Common myeloid progenitor, CD34-positive (primary cell): ENCODE measurements at regions not wholly inside any gene's neighbourhood (a gene's known extent, or its start where the extent isn't known, plus 50 kb on each side); places are given as distances from the start of the nearest gene placed in this dataset.

Experiments used
- CTCF ChIA-PET: fragments of 350-600 bp; sonication (Branson Sonifier 250); formaldehyde crosslinking; loops from one replicate; lab custom pipeline; 2021; ENCODE audit warnings: antibody characterized with exemption; lab: Charles Lee
- POLR2A ChIA-PET: fragments of 350-600 bp; sonication (Branson Sonifier 250); formaldehyde crosslinking; loops from one replicate; lab custom pipeline; 2021; ENCODE audit warnings: antibody characterized with exemption; lab: Charles Lee
- DNase-seq, 3 donors: peaks; one replicate each; pipeline versions ENCODE4 v3.0.0 to v3.0.0-alpha.2; 2013
- H3K27ac ChIP-seq, 2 experiments: 1 replicate in 1 of 2; 2 replicates in 1 of 2; pipeline ENCODE4 v1.7.0; 2013; ENCODE audit warnings: inconsistent platforms in 2 of 2, low read length in 2 of 2, mild to moderate bottlenecking in 2 of 2, low read depth in 1 of 2, moderate library complexity in 1 of 2; ENCODE audit not compliant: severe bottlenecking in 2 of 2, insufficient read depth in 1 of 2, poor library complexity in 1 of 2
- H3K27me3 ChIP-seq, 5 experiments: replicated peaks in 2 of 5; 1 replicate in 3 of 5; 2 replicates in 2 of 5; pipeline versions ENCODE4 v1.6.1 to v1.7.0; 2013; ENCODE audit warnings: low read length in 4 of 5, mild to moderate bottlenecking in 2 of 5, moderate library complexity in 2 of 5, inconsistent platforms in 1 of 5; ENCODE audit not compliant: insufficient read depth in 5 of 5, control insufficient read depth in 4 of 5
- H3K36me3 ChIP-seq, 4 experiments: 1 replicate in 2 of 4; 2 replicates in 2 of 4; pipeline versions ENCODE4 v1.6.1 to v1.7.0; 2013; ENCODE audit warnings: low read length in 3 of 4, control low read depth in 1 of 4, mild to moderate bottlenecking in 1 of 4; ENCODE audit not compliant: control insufficient read depth in 4 of 4, insufficient read depth in 4 of 4
- H3K4me1 ChIP-seq, 4 experiments: 1 replicate in 3 of 4; 2 replicates in 1 of 4; pipeline versions ENCODE4 v1.6.1 to v1.7.1; 2013; ENCODE audit warnings: low read length in 3 of 4, mild to moderate bottlenecking in 3 of 4, control low read depth in 1 of 4, inconsistent platforms in 1 of 4, moderate library complexity in 1 of 4; ENCODE audit not compliant: control insufficient read depth in 4 of 4, insufficient read depth in 4 of 4; ENCODE audit errors: control extremely low read depth in 1 of 4
- H3K4me3 ChIP-seq, 7 experiments: 1 replicate in 4 of 7; 2 replicates in 3 of 7; pipeline versions ENCODE4 v1.5.1 to v1.7.0; 2013; ENCODE audit warnings: mild to moderate bottlenecking in 7 of 7, low read length in 6 of 7, moderate library complexity in 6 of 7, inconsistent platforms in 2 of 7, low read depth in 2 of 7, control low read depth in 1 of 7; ENCODE audit not compliant: insufficient read depth in 4 of 7, control insufficient read depth in 1 of 7; ENCODE audit errors: extremely low read depth in 1 of 7
- H3K9me3 ChIP-seq, 5 experiments: 1 replicate in 4 of 5; 2 replicates in 1 of 5; pipeline versions ENCODE4 v1.6.1 to v1.7.1; 2013; ENCODE audit warnings: low read length in 4 of 5, mild to moderate bottlenecking in 2 of 5, inconsistent platforms in 1 of 5, low read depth in 1 of 5, moderate library complexity in 1 of 5; ENCODE audit not compliant: control insufficient read depth in 4 of 5, insufficient read depth in 2 of 5; ENCODE audit errors: control extremely low read depth in 1 of 5
- WGBS: methylation state at CpG from one replicate; pipeline ENCODE4 v1.1.5; 2013; ENCODE audit not compliant: insufficient coverage; 5-methylcytosine and 5-hydroxymethylcytosine counted together

GRCh38 chr2:181781078-181781786 lies 100.9 kb upstream of the NEUROD1 start:
- no peaks in the 10 kb centered on the region for H3K9me3 ChIP-seq
- ChIA-PET POLR2A (no interaction called here), CTCF (interaction anchor here (2.2 kb wide), 1 partner anchor 10 kb away, joined by 6 read pairs; no protein-coding TSS in a partner anchor)
- peak in 2 of 3 donors; percentile 76 to 84 for DNase-seq
- peaks cover 0 to 25% (median 19%) of the 10 kb centered on the region in 4 experiments for H3K4me1 ChIP-seq
- H3K27me3 ChIP-seq = no peaks in the 10 kb centered on the region
- H3K4me3 ChIP-seq = no peak overlapping the region
- H3K27ac ChIP-seq = no peak overlapping the region
- H3K36me3 ChIP-seq = no peaks in the 10 kb centered on the region

GRCh38 chr2:181782660-181783059 lies 102.3 kb upstream of the NEUROD1 start:
- Histone ChIP-seq H3K27ac (no peak overlapping the region), H3K4me3 (no peak overlapping the region), H3K9me3 (no peaks in the 10 kb centered on the region), H3K27me3 (no peaks in the 10 kb centered on the region), H3K36me3 (no peaks in the 10 kb centered on the region), H3K4me1 (peaks cover 0 to 38% (median 30%) of the 10 kb centered on the region in 4 experiments)
- no peak for DNase-seq
- POLR2A ChIA-PET = no interaction called here
- CTCF ChIA-PET = no interaction called here

- DNase-seq = no peak
- Histone ChIP-seq H3K9me3 (no peaks in the 10 kb centered on the region), H3K4me3 (no peak overlapping the region), H3K36me3 (no peaks in the 10 kb centered on the region), H3K27ac (no peak overlapping the region), H3K27me3 (no peaks in the 10 kb centered on the region), H3K4me1 (peaks cover 3 to 38% (median 32%) of the 10 kb centered on the region in 4 experiments)
- ChIA-PET POLR2A (no interaction called here), CTCF (interaction anchor here (1.6 kb wide), 1 partner anchor 13 kb away, joined by 6 read pairs; no protein-coding TSS in a partner anchor)
- no CpG with 5 or more reads among the region's 3 CpGs for WGBS
These were observed 104.2 kb upstream of the NEUROD1 start for GRCh38 chr2:181784556-181784955.

- no peaks in the 10 kb centered on the region for H3K27me3 ChIP-seq
- no peaks in the 10 kb centered on the region for H3K9me3 ChIP-seq
- no peak for DNase-seq
- no peak overlapping the region for H3K4me3 ChIP-seq
- POLR2A ChIA-PET = no interaction called here
- peaks cover 3 to 34% (median 25%) of the 10 kb centered on the region in 4 experiments for H3K4me1 ChIP-seq
- no peak overlapping the region for H3K27ac ChIP-seq
- no peaks in the 10 kb centered on the region for H3K36me3 ChIP-seq
- no CpG with 5 or more reads among the region's 2 CpGs for WGBS
- CTCF ChIA-PET = interaction anchor here (2.6 kb wide), 1 partner anchor 118 kb away, joined by 14 read pairs; no protein-coding TSS in a partner anchor
These were observed 105.5 kb upstream of the NEUROD1 start for GRCh38 chr2:181785691-181786344.

GRCh38 chr2:181786371-181787228 lies 104.9 kb upstream of the ITPRID2 start:
- WGBS = 100% methylated on average over 3 of the region's 4 CpGs
- Histone ChIP-seq H3K4me1 (peaks cover 3 to 38% (median 26%) of the 10 kb centered on the region in 4 experiments), H3K4me3 (no peak overlapping the region), H3K27ac (peak overlapping the region; percentile 34 to 74), H3K9me3 (no peaks in the 10 kb centered on the region), H3K36me3 (no peaks in the 10 kb centered on the region), H3K27me3 (no peaks in the 10 kb centered on the region)
- CTCF ChIA-PET = interaction anchor here (0.8 to 2.6 kb wide), 7 partner anchors 8 to 117 kb away, joined by 3 to 14 read pairs (median 4); no protein-coding TSS in a partner anchor
- DNase-seq = peak in 2 of 3 donors; percentile 38 to 53
- POLR2A ChIA-PET = no interaction called here

GRCh38 chr2:181787310-181788048 lies 104.1 kb upstream of the ITPRID2 start:
- Histone ChIP-seq H3K27ac (peak overlapping the region; percentile 34 to 74), H3K36me3 (no peaks in the 10 kb centered on the region), H3K4me1 (peaks cover 3 to 39% (median 26%) of the 10 kb centered on the region in 4 experiments), H3K4me3 (no peak overlapping the region), H3K9me3 (no peaks in the 10 kb centered on the region), H3K27me3 (no peaks in the 10 kb centered on the region)
- DNase-seq = peak; percentile 77 to 96 (median 90)
- POLR2A ChIA-PET = interaction anchor here (0.6 to 1.0 kb wide), 3 partner anchors 22 to 119 kb away, joined by 3 read pairs; no protein-coding TSS in a partner anchor
- CTCF ChIA-PET = interaction anchor here (0.7 to 2.6 kb wide), 11 partner anchors 8 to 117 kb away, joined by 3 to 14 read pairs (median 4); no protein-coding TSS in a partner anchor
- 90% methylated on average over 1 of the region's 3 CpGs for WGBS
